Panc1 (cell line): ENCODE measurements at regions not wholly inside any gene's neighbourhood (a gene's known extent, or its start where the extent isn't known, plus 50 kb on each side); places are given as distances from the start of the nearest gene placed in this dataset.

ENCODE experiments used
- ATAC-seq: fragments of 200-7000 bp; cut with Tn5 transposase; 2 replicates; pipeline ENCODE4 v1.9.1; 2020; ENCODE audit warnings: mild to moderate bottlenecking, moderate library complexity
- BruUV-seq: library from RNA; stranded (reverse); fragments of 400-500 nt; replicated peaks from 2 replicates; lab custom pipeline; 2021; lab: Mats Ljungman, UMichigan
- CTCF ChIA-PET: fragments of 300-600 bp; sonication (Branson Sonifier 250); formaldehyde crosslinking; loops from one replicate; lab custom pipeline; 2022; ENCODE audit warnings: antibody characterized with exemption; lab: Charles Lee
- POLR2A ChIA-PET: fragments of 300-600 bp; sonication (Branson Sonifier 250); formaldehyde crosslinking; loops from one replicate; lab custom pipeline; 2022; ENCODE audit warnings: antibody characterized with exemption; lab: Charles Lee
- DNase-seq: peaks from one replicate; pipeline ENCODE4 v3.0.0-alpha.2; 2010; ENCODE audit warnings: low read depth, low spot score
- H3K27ac ChIP-seq: 2 replicates; pipeline ENCODE4 v1.5.1; 2011; ENCODE audit warnings: mild to moderate bottlenecking, low read length, inconsistent platforms
- H3K27me3 ChIP-seq: fragments of 200-500 bp; sonication (Bioruptor generic); 2 replicates; pipeline ENCODE4 v1.6.0; 2014; ENCODE audit warnings: low read length, inconsistent platforms; ENCODE audit not compliant: control insufficient read depth, insufficient read depth
- H3K36me3 ChIP-seq: fragments of 200-500 bp; sonication (Bioruptor generic); 2 replicates; pipeline ENCODE4 v1.5.1; 2014; ENCODE audit warnings: inconsistent platforms, mild to moderate bottlenecking, low read length, moderate library complexity; ENCODE audit not compliant: control insufficient read depth, insufficient read depth
- H3K4me1 ChIP-seq: 2 replicates; pipeline ENCODE4 v1.5.1; 2011; ENCODE audit warnings: inconsistent platforms, mild to moderate bottlenecking, low read length, moderate library complexity; ENCODE audit not compliant: control insufficient read depth, insufficient read depth
- H3K4me3 ChIP-seq, 2 experiments: 2 replicates each; pipeline ENCODE4 v1.5.1; 2011 to 2012; ENCODE audit warnings: low read depth in 2 of 2, low read length in 2 of 2, mild to moderate bottlenecking in 2 of 2, inconsistent platforms in 1 of 2, moderate library complexity in 1 of 2
- H3K9me3 ChIP-seq: fragments of 200-500 bp; sonication (Bioruptor generic); 2 replicates; pipeline ENCODE4 v1.5.1; 2014; ENCODE audit warnings: low read depth, mild to moderate bottlenecking, inconsistent platforms, low read length, moderate library complexity; ENCODE audit not compliant: control insufficient read depth, insufficient read depth
- POLR2AphosphoS5 ChIP-seq: IDR thresholded peaks from 2 replicates; pipeline ENCODE4 v1.6.1; 2012; ENCODE audit warnings: mild to moderate bottlenecking, low read depth, low read length, moderate library complexity
- SIN3A ChIP-seq: IDR thresholded peaks from 2 replicates; pipeline ENCODE4 v1.6.1; 2012; ENCODE audit warnings: low read depth, mild to moderate bottlenecking, low read length, moderate library complexity, borderline replicate concordance; ENCODE audit not compliant: insufficient read depth
- TCF7L2 ChIP-seq: IDR thresholded peaks from 2 replicates; pipeline ENCODE4 v1.6.1; 2011; ENCODE audit warnings: mild to moderate bottlenecking, low read depth, low read length, inconsistent platforms
- in situ Hi-C: cut with HindIII; loops from 2 replicates; pipeline ENCODE4 v1.10.0; 2016; ENCODE audit warnings: low sequenced_read_pairs, low pct_unique_long_range_greater_than_20kb
- intact Hi-C: fragments of 100-400 bp; cut with micrococcal nuclease; formaldehyde crosslinking; loops from one replicate; pipeline ENCODE4 v1.10.0; 2022; ENCODE audit not compliant: unreplicated experiment
- TF ChIP-seq, protein P1 (sequence below), 2 experiments: IDR thresholded peaks; 2 replicates each; pipeline ENCODE4 v1.6.1; 2011 to 2012; ENCODE audit warnings: low read depth in 2 of 2, control low read depth in 1 of 2, low read length in 1 of 2, mild to moderate bottlenecking in 1 of 2, moderate library complexity in 1 of 2; ENCODE audit not compliant: insufficient read depth in 1 of 2
- TF ChIP-seq, protein P2 (sequence below): fragments of 450-650 bp; IDR thresholded peaks from 2 replicates; pipeline ENCODE4 v1.5.1; 2017; ENCODE audit warnings: mild to moderate bottlenecking

DNA sequence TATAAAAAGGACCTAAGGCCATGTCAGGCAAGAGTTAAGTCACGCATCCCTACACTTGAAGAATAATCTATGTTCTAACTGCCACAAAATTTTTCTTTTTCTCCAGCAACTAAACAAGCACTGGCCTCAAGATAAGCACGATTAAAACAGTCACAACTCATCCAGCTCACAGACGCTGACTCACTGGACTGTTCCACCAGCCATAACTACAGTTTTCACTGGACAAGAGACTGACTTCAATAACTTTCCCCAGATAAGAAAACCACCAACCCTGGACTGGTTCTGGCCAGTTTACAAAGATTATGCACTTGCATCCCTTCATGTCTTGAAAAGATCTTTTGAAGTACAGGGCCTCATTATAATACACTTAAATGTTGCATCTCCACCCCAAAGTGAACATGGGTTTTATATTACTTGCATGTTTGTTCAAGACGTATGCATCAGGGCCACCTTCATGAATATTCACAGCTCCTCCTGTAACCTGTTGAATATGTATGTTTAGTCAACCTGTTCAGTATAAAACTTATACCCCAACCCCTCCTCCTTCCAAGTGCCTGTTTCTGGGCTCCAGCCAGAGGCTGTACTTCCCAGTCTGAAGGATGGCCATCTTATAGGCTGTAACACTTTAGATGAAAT is 129.3 kb upstream of the EPB41L4A start:
- H3K4me3 ChIP-seq: no peak overlapping the region
- in situ Hi-C loops: no loop called here
- no peak for TF ChIP-seq TCF7L2
- no peak for TF ChIP-seq SIN3A
- TF ChIP-seq, protein P1, sequence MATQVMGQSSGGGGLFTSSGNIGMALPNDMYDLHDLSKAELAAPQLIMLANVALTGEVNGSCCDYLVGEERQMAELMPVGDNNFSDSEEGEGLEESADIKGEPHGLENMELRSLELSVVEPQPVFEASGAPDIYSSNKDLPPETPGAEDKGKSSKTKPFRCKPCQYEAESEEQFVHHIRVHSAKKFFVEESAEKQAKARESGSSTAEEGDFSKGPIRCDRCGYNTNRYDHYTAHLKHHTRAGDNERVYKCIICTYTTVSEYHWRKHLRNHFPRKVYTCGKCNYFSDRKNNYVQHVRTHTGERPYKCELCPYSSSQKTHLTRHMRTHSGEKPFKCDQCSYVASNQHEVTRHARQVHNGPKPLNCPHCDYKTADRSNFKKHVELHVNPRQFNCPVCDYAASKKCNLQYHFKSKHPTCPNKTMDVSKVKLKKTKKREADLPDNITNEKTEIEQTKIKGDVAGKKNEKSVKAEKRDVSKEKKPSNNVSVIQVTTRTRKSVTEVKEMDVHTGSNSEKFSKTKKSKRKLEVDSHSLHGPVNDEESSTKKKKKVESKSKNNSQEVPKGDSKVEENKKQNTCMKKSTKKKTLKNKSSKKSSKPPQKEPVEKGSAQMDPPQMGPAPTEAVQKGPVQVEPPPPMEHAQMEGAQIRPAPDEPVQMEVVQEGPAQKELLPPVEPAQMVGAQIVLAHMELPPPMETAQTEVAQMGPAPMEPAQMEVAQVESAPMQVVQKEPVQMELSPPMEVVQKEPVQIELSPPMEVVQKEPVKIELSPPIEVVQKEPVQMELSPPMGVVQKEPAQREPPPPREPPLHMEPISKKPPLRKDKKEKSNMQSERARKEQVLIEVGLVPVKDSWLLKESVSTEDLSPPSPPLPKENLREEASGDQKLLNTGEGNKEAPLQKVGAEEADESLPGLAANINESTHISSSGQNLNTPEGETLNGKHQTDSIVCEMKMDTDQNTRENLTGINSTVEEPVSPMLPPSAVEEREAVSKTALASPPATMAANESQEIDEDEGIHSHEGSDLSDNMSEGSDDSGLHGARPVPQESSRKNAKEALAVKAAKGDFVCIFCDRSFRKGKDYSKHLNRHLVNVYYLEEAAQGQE (IDR thresholded peaks at IDR 0.05; ENCODE audit: insufficient read depth in 1 of 2, low read depth in 2 of 2, low read length in 1 of 2): no peak
- TF ChIP-seq, protein P2, sequence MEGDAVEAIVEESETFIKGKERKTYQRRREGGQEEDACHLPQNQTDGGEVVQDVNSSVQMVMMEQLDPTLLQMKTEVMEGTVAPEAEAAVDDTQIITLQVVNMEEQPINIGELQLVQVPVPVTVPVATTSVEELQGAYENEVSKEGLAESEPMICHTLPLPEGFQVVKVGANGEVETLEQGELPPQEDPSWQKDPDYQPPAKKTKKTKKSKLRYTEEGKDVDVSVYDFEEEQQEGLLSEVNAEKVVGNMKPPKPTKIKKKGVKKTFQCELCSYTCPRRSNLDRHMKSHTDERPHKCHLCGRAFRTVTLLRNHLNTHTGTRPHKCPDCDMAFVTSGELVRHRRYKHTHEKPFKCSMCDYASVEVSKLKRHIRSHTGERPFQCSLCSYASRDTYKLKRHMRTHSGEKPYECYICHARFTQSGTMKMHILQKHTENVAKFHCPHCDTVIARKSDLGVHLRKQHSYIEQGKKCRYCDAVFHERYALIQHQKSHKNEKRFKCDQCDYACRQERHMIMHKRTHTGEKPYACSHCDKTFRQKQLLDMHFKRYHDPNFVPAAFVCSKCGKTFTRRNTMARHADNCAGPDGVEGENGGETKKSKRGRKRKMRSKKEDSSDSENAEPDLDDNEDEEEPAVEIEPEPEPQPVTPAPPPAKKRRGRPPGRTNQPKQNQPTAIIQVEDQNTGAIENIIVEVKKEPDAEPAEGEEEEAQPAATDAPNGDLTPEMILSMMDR: no peak
- no peak for TF ChIP-seq POLR2AphosphoS5
- CTCF ChIA-PET: no interaction called here
- no peaks in the 10 kb centered on the region for H3K4me1 ChIP-seq
- no peak overlapping the region for H3K27ac ChIP-seq
- POLR2A ChIA-PET: no interaction called here
- H3K27me3 ChIP-seq: no peaks in the 10 kb centered on the region
- no peaks in the 10 kb centered on the region for H3K9me3 ChIP-seq
- intact Hi-C loops: no loop called here
- no peak for DNase-seq
- BruUV-seq: no TSS peak
- no peaks in the 10 kb centered on the region for H3K36me3 ChIP-seq
- no peak; the same call in 1 of the 2 replicates for ATAC-seq

DNA sequence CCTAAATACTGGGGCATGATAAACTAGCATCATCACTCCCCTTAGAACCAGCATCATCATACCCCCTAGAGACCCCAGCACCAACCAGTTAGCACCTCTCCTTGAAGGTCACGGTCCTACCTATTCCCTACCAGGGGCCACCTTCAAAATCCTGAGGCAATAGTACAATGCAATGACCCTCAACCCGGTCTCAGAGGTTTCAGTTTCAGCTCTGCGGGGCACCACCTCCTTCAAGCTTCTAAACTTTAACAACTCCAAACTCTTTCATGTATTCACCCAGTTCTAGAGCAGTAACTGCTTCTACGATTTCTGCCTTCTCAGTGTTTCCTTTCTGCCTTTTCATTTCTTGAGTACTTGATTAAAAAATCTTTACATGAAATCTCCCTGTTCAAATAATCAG is 130.1 kb upstream of the EPB41L4A start:
- ChIA-PET CTCF (no interaction called here), POLR2A (no interaction called here)
- Histone ChIP-seq H3K9me3 (no peaks in the 10 kb centered on the region), H3K36me3 (no peaks in the 10 kb centered on the region), H3K4me3 (no peak overlapping the region), H3K27ac (no peak overlapping the region), H3K27me3 (no peaks in the 10 kb centered on the region), H3K4me1 (no peaks in the 10 kb centered on the region)
- no peak for DNase-seq
- TF ChIP-seq, protein P1 (IDR thresholded peaks at IDR 0.05; ENCODE audit: insufficient read depth in 1 of 2, low read depth in 2 of 2, low read length in 1 of 2): no peak
- no peak for TF ChIP-seq POLR2AphosphoS5
- intact Hi-C loops: no loop called here
- no peak for ATAC-seq
- in situ Hi-C loops: no loop called here
- no TSS peak for BruUV-seq
